ENCODE measurements at regions not wholly inside any gene's neighbourhood (a gene's known extent, or its start where the extent isn't known, plus 50 kb on each side); places are given as distances from the start of the nearest gene placed in this dataset.

DNA sequence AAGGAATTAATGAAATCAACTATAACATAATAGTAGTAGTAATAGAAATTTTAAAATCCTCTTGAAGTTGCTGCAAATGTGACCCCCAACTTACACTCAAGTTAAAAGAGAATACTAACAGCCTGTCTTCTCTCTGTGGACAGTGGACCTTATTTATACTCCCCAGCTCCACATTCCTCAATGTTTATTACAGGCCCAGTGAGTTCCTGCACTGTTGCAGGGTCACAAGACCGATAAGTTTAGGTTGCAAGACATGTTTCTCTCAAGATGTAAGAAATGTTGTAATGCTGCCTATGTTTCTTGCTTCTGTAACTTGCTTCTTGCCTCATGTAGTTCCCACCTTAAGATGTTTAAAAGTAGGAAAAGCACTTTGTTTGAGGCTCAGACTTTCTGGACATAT lies 888.1 kb downstream of the PDCD6IP start:
- no peak for DNase-seq

DNA sequence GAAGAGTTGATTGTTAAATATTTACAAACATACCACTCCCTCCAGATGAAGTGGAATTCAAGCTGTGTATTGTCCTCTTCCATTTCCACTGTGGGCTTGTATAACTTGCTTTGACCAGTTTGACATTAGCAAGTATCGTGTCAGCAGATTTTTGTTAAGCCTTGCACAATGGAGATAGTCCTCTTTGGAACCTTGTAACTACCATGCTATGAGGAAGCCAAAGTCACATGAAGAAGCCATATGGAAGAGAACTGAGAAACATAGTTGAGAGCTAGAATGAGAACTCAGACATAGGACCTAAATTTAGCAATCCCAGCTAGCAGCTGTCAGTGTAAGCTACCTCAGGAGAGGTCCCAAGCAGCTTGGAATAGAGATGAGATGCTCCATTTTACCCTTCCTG lies 889.2 kb downstream of the PDCD6IP start:
- DNase-seq: peak; percentile 0

DNA sequence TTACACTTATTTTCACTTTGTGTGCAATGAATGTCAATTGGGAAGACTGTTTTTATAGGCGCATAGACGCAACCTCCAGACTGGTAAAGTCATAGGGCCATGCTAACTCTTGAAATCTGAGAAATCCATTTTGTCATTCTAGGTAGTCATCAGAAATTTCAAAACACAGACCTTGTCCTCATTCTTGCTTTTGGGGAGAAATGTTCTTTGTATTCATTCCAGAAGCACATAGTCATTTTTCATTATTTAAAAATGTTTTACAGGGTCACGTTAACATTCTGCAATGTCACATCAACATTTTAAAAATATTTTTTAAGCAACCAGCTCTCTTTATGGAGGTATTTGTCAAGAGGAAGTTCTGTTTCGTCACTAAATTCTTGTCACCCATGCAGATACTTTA lies 898.4 kb downstream of the PDCD6IP start:
- DNase-seq: no peak

DNA sequence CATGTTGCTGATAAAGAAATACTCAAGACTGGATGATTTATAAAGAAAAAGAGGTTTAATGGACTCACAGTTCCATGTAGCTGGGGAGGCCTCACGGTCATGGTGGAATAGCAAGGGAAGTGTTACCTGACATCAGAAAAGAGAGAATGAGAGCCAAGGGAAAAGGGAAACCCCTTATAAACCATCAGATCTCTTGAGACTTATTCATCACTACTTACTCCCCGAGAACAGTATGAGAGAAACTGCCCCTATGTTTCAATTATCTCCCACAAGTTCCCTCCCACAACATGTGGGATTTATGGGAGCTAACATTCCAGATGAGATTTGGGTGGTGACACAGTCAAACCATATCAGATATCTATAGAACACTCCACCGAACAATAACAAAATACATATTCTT lies 904.6 kb downstream of the PDCD6IP start:
- DNase-seq: no peak

DNA sequence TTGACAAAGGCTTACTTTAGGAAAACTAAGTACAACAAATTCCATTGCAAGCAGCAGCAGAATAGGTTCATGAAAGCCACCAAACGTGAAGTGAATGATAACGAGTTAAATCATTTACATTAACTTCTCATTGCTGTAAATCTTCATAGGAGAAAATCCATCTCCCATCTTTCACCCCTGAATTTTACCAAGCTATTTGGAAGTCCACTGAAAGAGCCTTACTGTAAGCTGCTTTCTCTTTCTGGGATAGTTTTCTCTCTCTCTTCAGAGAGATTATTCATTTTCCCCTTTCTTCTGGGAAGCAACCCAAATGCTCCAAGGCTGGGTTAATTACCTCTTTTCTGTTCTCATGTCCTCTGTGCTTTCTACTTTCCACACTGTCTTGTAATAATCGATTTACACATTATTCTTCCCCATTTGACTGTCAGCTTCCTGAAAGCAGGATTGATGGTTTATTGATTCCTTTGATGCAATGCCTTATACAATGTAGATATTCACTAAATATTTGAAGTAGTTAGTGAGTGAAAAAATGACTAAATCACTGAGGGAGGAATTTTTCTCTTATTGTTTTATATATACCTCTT lies 914.3 kb upstream of the ARPP21 start:
- DNase-seq: no peak

DNA sequence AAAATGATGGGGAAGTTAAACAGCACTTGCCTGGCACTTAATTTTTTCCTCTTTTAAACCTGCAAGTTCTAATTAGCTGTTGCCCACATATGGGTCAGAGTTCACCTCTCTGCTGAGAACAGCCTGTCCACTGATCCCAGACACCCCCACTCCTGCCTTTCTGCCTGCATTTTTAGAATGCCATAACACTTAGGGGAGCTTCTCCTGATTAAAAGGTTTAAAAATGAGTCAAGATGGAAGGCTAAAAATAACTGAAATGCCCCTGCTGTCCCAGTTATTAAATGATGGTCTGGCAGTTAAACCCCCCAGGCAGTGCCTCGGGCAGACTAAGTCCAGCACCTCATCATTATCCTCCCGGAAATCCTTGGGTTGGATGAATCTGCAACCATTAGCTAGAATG lies 913.6 kb upstream of the ARPP21 start:
- DNase-seq: no peak

DNA sequence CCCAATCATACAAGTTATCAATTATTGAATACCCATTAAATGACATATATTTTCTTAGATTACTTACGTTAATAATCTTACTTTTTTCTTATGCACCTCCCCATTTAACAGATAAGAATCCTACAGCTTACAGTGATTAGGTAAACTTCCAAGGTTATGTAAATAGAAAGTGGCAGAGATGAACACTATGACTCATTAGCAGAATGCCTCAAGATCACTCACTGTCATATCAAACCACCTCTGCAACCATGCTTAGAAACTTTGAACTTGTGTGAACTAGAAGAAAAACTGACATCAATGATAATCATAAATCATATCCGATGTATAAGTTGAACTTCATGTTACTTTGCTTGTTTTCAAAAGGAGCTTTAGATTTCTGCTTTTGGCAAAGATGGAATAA lies 911.6 kb upstream of the ARPP21 start:
- DNase-seq: no peak

DNA sequence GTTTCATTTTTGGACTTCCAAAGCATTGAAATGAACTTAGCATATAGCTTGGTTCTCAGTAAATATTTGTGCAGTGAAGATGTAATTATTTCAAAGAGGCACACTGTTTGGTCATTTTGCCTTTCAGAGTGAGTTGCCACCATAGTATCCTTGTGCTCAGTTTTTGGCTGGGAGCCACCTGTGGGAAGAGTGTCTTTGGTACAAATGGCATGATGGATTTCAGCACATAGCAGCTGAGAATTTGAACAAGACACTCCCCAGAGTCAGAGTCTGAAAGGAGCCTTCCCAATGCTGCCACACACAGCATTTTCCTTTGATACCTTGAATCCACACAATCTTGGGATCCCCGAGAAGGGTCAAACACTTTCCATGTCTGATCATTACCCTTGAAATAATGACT lies 897.2 kb upstream of the ARPP21 start:
- no peak for DNase-seq

DNA sequence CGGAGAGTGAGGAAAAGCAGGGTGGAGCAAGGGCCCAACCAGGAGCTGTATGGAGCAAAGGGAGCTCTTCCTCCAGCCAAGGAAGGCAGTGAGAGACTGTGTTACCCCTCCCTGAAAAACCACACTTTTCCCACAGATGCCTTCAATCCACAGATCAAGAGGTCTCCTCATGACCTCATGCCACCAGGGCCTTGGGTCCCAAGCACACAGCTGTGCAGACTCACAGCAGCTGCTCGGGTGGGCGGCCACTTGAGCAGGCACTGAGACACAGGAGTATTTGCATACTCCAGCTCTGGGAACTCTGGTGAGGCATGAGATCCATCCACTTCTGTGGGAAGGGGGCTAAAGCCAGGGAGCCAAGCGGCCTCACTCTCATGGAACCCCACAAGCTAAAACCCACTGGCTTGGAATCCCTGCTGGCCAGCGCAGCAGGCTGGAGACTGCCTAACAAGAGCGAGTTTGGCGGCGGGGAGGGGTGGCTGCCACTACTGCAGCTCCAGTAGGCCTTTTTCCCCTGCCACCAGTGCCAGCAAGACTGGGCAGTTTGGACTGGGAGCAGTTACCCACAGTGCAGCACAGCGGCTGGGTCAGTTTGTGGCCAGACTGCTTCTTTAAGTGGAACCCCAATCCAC lies 880.6 kb upstream of the ARPP21 start:
- no peak for DNase-seq

DNA sequence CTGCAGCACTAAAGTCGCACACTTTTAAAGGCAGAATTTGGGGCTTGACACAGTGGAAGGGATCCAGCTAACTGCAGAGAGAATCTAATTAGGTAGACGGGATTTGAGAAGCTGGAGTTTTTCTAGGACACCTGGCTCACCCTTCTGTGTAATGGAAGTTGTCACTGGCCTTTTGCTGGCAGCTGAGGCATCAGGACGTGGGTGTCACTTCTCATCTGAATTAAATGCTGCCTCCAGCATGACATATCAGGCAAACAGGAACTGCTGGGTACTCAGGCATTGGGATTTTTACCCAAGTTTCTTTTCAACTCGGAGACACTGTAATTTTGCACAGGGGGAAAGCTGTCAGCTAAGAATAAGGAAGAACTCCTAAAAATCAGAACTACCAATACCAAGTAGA lies 861.9 kb upstream of the ARPP21 start:
- DNase-seq: no peak

DNA sequence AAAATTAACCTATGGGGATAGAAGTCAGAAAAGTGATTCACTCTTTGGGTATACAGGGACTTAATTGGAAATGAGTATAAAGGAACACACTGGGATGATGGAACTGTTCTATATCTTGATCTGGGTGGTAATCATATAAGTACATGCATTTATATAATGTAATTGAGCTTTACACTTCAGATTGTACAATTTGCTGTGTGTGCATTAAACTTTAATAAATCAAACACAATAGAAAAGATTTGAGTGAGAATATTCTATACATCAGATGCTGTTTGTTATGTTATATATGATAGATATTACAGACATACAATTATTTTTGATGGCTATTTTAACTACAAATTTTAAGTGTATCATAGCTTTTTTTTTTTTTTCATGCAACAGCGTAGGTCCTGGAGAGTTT lies 860.2 kb upstream of the ARPP21 start:
- no peak for DNase-seq

DNA sequence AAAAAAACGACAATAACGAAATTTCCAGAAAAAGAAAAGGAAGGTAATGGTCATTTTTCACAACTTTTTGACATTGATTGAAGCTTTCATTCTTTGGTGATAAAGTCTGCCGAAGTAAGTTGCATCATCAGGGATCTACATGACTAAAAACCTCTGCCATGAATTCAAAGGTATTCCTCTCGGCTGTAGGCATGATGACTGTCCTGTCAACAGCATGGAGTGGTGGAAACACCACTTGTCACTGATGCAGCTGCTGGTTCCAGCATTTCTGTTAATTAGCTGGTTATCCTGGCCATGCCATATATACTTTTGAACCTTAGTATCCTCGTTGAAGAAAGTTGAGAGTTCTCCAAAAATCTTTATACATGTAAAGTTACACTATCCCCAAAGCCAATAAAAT lies 859.0 kb upstream of the ARPP21 start:
- DNase-seq: no peak

DNA sequence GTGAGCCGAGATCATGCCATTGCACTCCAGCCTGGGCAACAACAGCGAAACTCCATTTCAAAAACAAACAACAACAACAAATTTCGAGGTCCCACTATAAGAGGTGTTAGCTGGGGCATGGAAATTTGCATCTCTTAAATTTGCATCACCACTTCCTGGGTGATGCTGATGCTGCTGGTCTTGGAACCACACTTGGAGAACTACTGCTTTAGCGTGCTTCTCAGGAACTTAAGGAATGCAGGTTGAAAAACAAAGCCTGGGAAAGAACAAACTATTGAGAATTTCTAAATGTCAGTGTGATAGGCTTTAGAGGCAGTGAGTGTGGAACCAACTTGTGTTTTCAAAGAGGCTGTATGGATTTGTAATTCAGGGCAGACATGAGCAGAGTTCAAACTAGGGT lies 858.4 kb upstream of the ARPP21 start:
- DNase-seq: no peak

DNA sequence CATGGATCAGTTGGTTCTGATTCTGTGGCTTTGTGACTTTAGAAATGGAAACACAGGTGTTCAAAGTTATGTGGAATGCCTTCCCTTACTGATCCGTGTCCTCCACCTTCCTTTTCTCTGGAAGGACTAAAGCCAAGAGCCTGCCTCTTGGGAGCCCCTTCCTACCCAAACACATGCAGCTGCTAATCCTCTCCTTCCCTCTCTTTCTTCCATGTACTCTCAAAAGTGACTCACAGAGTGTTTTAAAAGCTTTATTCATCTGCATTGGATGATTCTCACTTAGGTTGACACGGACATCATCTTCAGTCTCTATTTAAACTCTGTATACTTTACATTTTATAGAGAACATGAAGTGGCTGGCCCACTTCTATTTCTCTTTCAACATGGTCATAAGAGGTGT lies 856.5 kb upstream of the ARPP21 start:
- DNase-seq: no peak

DNA sequence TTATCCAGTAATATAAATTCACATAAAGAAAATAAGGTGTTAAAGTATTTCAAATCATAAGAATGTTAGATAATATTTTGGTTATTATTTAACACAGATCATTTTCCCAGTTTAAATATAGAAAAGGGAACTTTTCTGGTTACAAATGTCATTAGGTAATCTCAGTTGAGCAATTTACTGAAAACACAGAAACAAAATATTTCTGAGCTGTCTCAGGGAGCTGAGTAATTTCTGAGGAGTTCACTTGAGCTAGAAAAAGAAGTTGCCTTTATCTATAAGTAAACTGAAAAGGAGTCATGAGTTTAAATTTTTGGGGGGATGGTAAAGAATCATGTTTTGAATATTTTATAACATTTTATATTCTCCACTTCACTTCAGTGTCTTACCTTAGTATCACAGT lies 855.4 kb upstream of the ARPP21 start:
- no peak for DNase-seq

DNA sequence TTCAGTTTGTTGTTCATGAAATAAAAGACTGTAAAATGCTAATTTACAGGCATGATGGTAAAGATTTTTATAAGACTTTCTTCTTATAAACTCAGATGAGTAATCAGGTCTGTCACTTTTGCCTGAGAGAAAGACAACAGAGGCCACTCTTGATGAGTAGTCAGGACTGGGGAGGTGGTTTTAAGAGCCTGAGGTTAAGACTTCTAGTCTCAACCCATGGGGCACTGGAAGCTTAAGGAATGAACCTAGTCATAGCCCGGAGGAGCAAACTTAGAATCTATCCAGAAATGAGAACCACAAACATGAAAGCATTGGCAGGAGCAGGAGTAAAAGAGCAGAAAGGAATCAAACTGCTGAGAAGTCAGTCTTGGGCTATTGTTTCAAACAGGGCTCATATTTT lies 846.3 kb upstream of the ARPP21 start:
- DNase-seq: no peak

DNA sequence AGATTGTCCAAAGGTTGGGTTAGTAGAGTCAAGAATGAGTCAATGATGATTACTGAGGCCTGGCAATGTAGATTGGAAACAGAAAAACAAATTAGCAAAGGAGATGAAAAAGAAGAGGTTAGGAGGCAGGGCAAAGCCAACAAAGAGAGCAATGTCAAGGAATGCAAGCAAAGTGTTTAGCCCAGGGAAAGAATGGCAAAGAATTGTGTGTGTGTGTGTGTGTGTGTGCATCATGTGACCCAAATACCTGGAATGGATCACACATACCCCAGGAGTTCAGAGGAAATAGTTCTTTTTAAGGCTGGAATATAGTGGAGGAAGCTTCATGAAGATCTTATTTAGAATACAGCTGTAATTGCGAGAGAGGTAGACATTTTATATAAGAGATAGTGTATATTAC lies 831.7 kb upstream of the ARPP21 start:
- no peak for DNase-seq

DNA sequence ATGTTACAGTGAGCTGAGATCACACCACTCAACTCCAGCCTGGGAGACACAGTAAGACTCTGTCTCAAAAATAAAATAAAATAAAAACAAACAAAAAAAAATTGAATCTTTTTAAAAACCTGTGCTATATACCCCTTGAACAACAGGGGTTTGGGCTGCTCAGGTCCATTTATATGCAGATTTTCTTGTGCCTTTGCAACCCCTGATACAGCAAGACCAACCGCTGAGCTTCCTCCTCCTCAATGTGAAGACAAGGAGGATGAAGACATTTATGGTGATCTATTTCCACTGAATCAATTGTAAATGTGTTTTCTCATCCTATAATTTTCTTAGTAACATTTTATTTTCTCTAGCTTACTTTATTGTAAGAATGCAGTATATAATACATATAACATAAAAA lies 831.0 kb upstream of the ARPP21 start:
- no peak for DNase-seq

DNA sequence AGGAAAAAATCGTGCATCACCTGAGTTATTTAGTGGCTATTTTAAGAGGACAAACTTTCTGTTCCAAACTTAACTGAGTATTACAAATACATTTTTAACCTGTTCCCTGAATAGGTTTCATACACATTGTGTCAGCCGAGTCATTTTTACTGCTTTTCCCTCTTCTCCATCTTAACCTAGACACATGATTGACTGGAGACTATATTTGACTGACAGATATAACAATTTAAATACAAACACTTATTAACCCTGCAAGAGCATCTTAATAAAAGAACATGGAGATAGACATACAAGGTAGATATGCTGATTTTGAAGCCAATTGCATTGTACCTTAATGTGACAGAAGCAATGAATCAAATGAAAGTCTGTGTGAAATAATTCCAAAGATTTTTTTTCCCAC lies 810.5 kb upstream of the ARPP21 start:
- DNase-seq: no peak

DNA sequence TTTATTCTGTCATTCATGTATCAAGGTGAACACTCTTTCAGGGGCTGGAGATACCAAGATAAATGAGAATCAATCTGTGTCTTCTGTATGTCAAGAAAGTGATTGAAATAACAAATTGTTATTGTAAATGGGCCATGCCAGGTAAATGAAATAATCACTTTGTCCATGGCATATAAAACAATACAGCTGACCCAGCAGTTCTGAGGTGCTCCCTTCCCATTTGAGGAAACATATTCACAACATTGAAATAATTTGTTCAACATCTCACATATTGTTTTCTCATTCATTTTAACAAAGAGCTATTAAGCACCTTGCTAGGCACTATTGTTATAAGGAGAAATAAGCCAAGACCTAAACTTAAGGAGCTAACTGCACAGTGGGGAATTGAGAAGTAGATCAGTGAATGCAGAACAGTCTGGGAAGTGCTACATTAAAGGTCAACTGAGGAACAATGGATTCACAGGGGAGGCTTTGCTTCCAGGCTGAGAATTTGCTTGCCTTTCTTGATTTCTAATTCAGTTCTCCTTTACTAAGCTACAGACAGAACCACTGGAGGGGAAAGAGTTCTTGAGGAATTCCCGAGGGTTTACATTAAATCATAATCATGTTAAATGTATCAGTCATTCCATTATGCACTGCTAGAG lies 806.3 kb upstream of the ARPP21 start:
- no peak for DNase-seq

DNA sequence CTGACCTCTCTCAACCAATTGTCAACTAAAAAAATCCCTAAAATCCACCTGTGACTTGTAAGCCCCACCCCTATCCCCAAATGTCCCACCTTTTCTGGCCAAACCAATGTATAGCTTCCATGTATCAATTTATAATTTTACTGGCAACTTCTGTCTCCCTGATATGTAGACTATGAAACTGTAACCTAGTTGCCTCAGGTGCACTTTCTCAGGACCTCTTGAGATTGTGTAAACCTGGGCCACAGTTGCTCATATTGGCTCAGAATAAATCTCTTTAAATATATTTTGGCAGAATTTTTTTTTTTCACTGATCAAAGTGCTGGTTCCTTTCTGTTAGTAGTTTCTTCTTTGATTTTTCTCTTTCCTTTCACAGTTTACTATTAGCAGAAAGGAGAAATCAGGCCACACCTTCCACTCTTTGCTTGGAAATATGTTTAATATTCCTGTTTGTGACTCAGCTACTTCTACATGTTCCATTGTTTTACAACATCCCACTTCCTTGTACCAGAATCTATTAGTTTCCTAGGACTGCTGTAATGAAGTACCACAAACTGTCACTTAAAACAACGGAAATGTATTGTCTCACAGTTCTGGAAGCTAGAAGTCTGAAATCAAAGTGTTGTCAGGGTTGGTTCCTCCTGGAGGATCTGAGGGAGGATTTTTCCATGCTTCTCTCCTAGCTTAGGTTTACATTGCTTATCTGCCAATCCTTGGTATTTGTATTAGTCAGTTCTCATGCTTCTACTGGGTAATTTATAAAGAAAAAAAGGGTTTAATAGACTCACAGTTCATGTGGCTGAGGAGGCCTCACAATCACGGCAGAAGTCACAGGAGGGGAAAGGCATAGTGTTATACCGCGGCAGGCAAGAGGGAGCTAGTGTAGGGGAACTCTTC lies 801.2 kb upstream of the ARPP21 start:
- no peak for DNase-seq

DNA sequence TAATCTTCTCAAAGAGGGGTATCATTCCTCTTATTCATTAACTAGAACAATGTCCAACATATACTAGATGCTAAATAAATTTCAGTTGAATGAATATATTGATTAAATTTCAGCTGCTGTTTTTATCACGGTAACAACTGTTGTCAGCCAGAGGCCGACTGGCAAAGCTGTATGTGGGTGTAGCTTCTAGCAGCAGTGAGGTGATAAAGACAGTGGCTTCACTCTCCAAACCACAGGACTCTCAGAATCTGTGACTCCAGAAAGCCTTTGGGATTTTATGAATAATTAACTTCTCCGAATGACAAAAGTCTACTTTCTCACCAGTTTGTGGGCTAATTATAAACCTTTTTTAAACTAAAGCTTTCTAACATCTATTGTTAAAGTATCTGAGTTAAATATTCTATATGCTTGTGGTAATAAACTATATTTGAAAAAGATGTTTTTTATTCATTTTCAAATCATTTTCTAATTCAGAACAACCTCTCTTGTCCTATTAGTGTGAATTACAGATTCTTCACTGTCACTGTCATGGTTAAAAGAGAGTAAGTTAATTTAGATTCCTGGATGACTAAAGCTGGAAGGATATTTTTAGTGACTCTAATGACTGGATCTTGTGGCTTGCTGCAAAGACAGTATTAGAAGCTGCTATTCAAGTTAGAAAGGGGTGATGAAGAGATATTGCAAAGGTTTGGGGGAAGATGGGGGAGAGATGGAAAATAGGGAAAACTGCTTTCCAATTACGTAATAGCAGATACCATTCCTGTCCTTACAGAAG lies 796.4 kb upstream of the ARPP21 start:
- no peak for DNase-seq

DNA sequence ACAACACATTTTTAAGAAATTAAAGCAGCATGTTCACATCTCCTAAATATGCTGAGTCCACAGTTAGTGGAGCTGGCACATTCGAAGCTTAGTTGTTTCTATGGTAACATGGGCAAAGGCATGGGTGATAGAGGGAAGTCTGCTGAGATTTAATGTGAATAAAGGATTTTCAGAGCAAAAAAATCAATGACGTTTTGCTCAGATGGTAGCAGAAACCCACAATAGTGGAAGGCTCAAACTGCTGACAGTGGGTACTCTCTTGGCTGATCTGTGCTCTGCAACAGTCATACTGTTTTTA lies 795.1 kb upstream of the ARPP21 start:
- no peak for DNase-seq
